Eye (tissue), 1 donor: ENCODE measurements at regions not wholly inside any gene's neighbourhood (a gene's known extent, or its start where the extent isn't known, plus 50 kb on each side); places are given as distances from the start of the nearest gene placed in this dataset.
"Not testable (repeated sequence)": the region's sequence is repeated elsewhere in the genome, so short reads cannot be mapped to it uniquely, and the experiment has no call there.

Experiments used
- DNase-seq: peaks from one replicate; pipeline ENCODE4 v3.0.0-alpha.2; 2015

GRCh38 chr6:120484146-120484545 is 850.1 kb downstream of the TBC1D32 start:
- DNase-seq: no peak

- no peak for DNase-seq
Observed at GRCh38 chr6:120478650-120479049, 855.6 kb downstream of the TBC1D32 start.

- no peak for DNase-seq
Observed at GRCh38 chr6:120473804-120474203, 860.5 kb downstream of the TBC1D32 start.

GRCh38 chr6:120468486-120468885 is 865.8 kb downstream of the TBC1D32 start:
- no peak for DNase-seq

- DNase-seq: no peak
Observed at GRCh38 chr6:120451508-120451907, 882.8 kb downstream of the TBC1D32 start.

- peak; percentile 2 for DNase-seq
Observed at GRCh38 chr6:120447605-120448004, 886.7 kb downstream of the TBC1D32 start.

GRCh38 chr6:120432840-120433239 is 901.4 kb downstream of the TBC1D32 start:
- not testable (repeated sequence) for DNase-seq

- no peak for DNase-seq
Observed at GRCh38 chr6:120431841-120432240, 902.4 kb downstream of the TBC1D32 start.

GRCh38 chr6:120411394-120411793 is 922.9 kb downstream of the TBC1D32 start:
- no peak for DNase-seq

- DNase-seq: no peak
Observed at GRCh38 chr6:120410586-120410985, 923.7 kb downstream of the TBC1D32 start.

- no peak for DNase-seq
Observed at GRCh38 chr6:120407696-120408095, 926.6 kb downstream of the TBC1D32 start.

GRCh38 chr6:120405947-120406346 is 928.3 kb downstream of the TBC1D32 start:
- no peak for DNase-seq

- DNase-seq: no peak
Observed at GRCh38 chr6:120395784-120396183, 938.5 kb downstream of the TBC1D32 start.

- no peak for DNase-seq
Observed at GRCh38 chr6:120395330-120395729, 939.0 kb downstream of the TBC1D32 start.

- DNase-seq: no peak
Observed at GRCh38 chr6:120392941-120393340, 941.3 kb downstream of the TBC1D32 start.

GRCh38 chr6:120384671-120385070 is 949.6 kb downstream of the TBC1D32 start:
- no peak for DNase-seq

- no peak for DNase-seq
Observed at GRCh38 chr6:120383681-120384080, 950.6 kb downstream of the TBC1D32 start.

GRCh38 chr6:120378582-120379220 is 955.6 kb downstream of the TBC1D32 start:
- DNase-seq: no peak

GRCh38 chr6:120373185-120373584 is 961.1 kb downstream of the TBC1D32 start:
- no peak for DNase-seq

- no peak for DNase-seq
Observed at GRCh38 chr6:120363429-120363828, 970.9 kb downstream of the TBC1D32 start.

GRCh38 chr6:120358535-120358934 is 975.7 kb downstream of the TBC1D32 start:
- DNase-seq: not testable (repeated sequence)

- DNase-seq: peak; percentile 57
Observed at GRCh38 chr6:120357447-120357846, 976.8 kb downstream of the TBC1D32 start.

- DNase-seq: no peak
Observed at GRCh38 chr6:120355822-120356221, 978.5 kb downstream of the TBC1D32 start.

- no peak for DNase-seq
Observed at GRCh38 chr6:120354452-120355098, 979.7 kb downstream of the TBC1D32 start.

- DNase-seq: no peak
Observed at GRCh38 chr6:120352491-120352890, 981.8 kb downstream of the TBC1D32 start.
